Endothelial cell of umbilical vein (primary cell): ENCODE measurements at regions not wholly inside any gene's neighbourhood (a gene's known extent, or its start where the extent isn't known, plus 50 kb on each side); places are given as distances from the start of the nearest gene placed in this dataset.

ENCODE experiments used
- BruUV-seq: library from RNA; stranded (reverse); fragments of 400-500 nt; replicated peaks from 2 replicates; lab custom pipeline; 2021; lab: Mats Ljungman, UMichigan
- CTCF ChIA-PET: fragments of 300-600, 350-600 bp; sonication (Branson Sonifier 250); formaldehyde crosslinking; loops from one replicate; lab custom pipeline; 2021; ENCODE audit warnings: antibody characterized with exemption, inconsistent platforms; lab: Charles Lee
- POLR2A ChIA-PET: fragments of 300-600, 350-600 bp; sonication (Branson Sonifier 250); formaldehyde crosslinking; loops from one replicate; lab custom pipeline; 2021; ENCODE audit warnings: antibody characterized with exemption, inconsistent platforms; lab: Charles Lee
- DNase-seq: peaks from one replicate; pipeline ENCODE4 v3.0.0-alpha.2; 2011; ENCODE audit warnings: low read depth, low spot score
- FAIRE-seq: peaks from 2 replicates; lab custom pipeline; 2011; peaks lifted over from hg19 to GRCh38; lab: Jason Lieb, UNC
- H2AFZ ChIP-seq: 2 replicates; pipeline ENCODE4 v1.6.0; 2012; ENCODE audit warnings: low read depth, low read length, control low read depth, inconsistent platforms
- H3K27ac ChIP-seq: 2 replicates; pipeline ENCODE4 v1.5.1; 2011; ENCODE audit warnings: low read depth, mild to moderate bottlenecking, control low read depth, low read length, moderate library complexity; ENCODE audit not compliant: insufficient read depth
- H3K27me3 ChIP-seq, 2 experiments: 2 replicates each; pipeline versions ENCODE4 v1.6.0 to v1.6.1; 2011; ENCODE audit warnings: low read length in 2 of 2, mixed read lengths in 1 of 2; ENCODE audit not compliant: control insufficient read depth in 2 of 2, insufficient read depth in 2 of 2
- H3K36me3 ChIP-seq, 2 experiments: 2 replicates in 1 of 2; 3 replicates in 1 of 2; pipeline ENCODE4 v1.5.1; 2011; ENCODE audit warnings: low read length in 2 of 2, mild to moderate bottlenecking in 1 of 2, moderate library complexity in 1 of 2; ENCODE audit not compliant: control insufficient read depth in 2 of 2, insufficient read depth in 2 of 2; ENCODE audit errors: extremely low read depth in 1 of 2
- H3K4me1 ChIP-seq: 3 replicates; pipeline ENCODE4 v1.5.1; 2011; ENCODE audit warnings: mild to moderate bottlenecking, low read length; ENCODE audit not compliant: control insufficient read depth, insufficient read depth; ENCODE audit errors: extremely low read depth
- H3K4me2 ChIP-seq: 2 replicates; pipeline ENCODE4 v1.6.1; 2011; ENCODE audit warnings: low read length, control low read depth, mixed read lengths; ENCODE audit not compliant: insufficient read depth
- H3K4me3 ChIP-seq, 3 experiments: fragments of 200-600 bp in 1 of 3; sonication (generic), shearing (Covaris generic) in 1 of 3; replicated peaks in 1 of 3; 2 replicates each; pipeline ENCODE4 v1.5.1; 2011 to 2016; ENCODE audit warnings: control low read depth in 3 of 3, low read length in 3 of 3, mild to moderate bottlenecking in 2 of 3, inconsistent platforms in 1 of 3, low read depth in 1 of 3, moderate library complexity in 1 of 3; ENCODE audit not compliant: insufficient read depth in 1 of 3
- H3K79me2 ChIP-seq: 2 replicates; pipeline ENCODE4 v1.6.0; 2012; ENCODE audit warnings: low read length, inconsistent platforms; ENCODE audit not compliant: control insufficient read depth, insufficient read depth
- H3K9ac ChIP-seq: replicated peaks from 2 replicates; pipeline ENCODE3; 2011; ENCODE audit warnings: low read length, control low read depth; ENCODE audit not compliant: insufficient read depth; ENCODE audit errors: extremely low read depth
- H3K9me1 ChIP-seq: replicated peaks from 3 replicates; pipeline ENCODE4 v1.6.0; 2011; ENCODE audit warnings: mild to moderate bottlenecking, low read length; ENCODE audit not compliant: control insufficient read depth, insufficient read depth; ENCODE audit errors: extremely low read depth
- H3K9me3 ChIP-seq: replicated peaks from 2 replicates; pipeline ENCODE4 v1.5.1; 2012; ENCODE audit warnings: low read length, inconsistent platforms; ENCODE audit not compliant: control insufficient read depth, insufficient read depth
- H4K20me1 ChIP-seq: replicated peaks from 2 replicates; pipeline ENCODE3; 2011; ENCODE audit warnings: mild to moderate bottlenecking, low read length; ENCODE audit not compliant: control insufficient read depth, insufficient read depth; ENCODE audit errors: extremely low read depth
- EZH2 ChIP-seq: IDR thresholded peaks from 2 replicates; pipeline ENCODE4 v1.6.1; 2012; ENCODE audit warnings: borderline replicate concordance, low read depth, mild to moderate bottlenecking, moderate library complexity, low read length, inconsistent platforms; ENCODE audit not compliant: severe bottlenecking
- FOS ChIP-seq: IDR thresholded peaks from 2 replicates; pipeline ENCODE4 v1.6.1; 2011; ENCODE audit warnings: mild to moderate bottlenecking, low read length, moderate library complexity, borderline replicate concordance; ENCODE audit not compliant: insufficient read depth
- GATA2 ChIP-seq: IDR thresholded peaks from 2 replicates; pipeline ENCODE4 v1.7.0; 2011; ENCODE audit warnings: low read depth, mild to moderate bottlenecking, moderate library complexity, mixed read lengths, low read length; ENCODE audit not compliant: insufficient read length, insufficient read depth
- JUN ChIP-seq: IDR thresholded peaks from 2 replicates; pipeline ENCODE4 v1.6.1; 2011; ENCODE audit warnings: borderline replicate concordance, low read depth; ENCODE audit not compliant: insufficient read length, insufficient read depth
- MYC ChIP-seq: IDR thresholded peaks from one replicate; pipeline ENCODE4 v1.6.1; 2011; ENCODE audit warnings: mild to moderate bottlenecking, low read depth, low read length
- POLR2A ChIP-seq: IDR thresholded peaks from 2 replicates; pipeline ENCODE4 v1.6.1; 2012; ENCODE audit warnings: low read depth, mild to moderate bottlenecking, control low read depth, low read length
- POLR2AphosphoS5 ChIP-seq: IDR thresholded peaks from 2 replicates; pipeline ENCODE4 v1.6.1; 2012; ENCODE audit warnings: low read depth, mild to moderate bottlenecking, control low read depth, low read length, moderate library complexity; ENCODE audit not compliant: insufficient read depth
- dilution Hi-C: fragments of 300-500 bp; cut with MboI; formaldehyde crosslinking; loops from one replicate; pipeline ENCODE4 v1.15.0; 2019; ENCODE audit warnings: low sequenced_read_pairs; ENCODE audit not compliant: extremely low pct_ligation_motif_present
- intact Hi-C: fragments of 100-400 bp; cut with micrococcal nuclease; formaldehyde crosslinking; loops from one replicate; pipeline ENCODE4 v1.10.0; 2022
- TF ChIP-seq, protein P1 (sequence below), 2 donors: IDR thresholded peaks; 1 replicate in 1 of 2; 2 replicates in 1 of 2; pipeline ENCODE4 v1.5.1; 2011; ENCODE audit warnings: low read length in 2 of 2, mild to moderate bottlenecking in 2 of 2, moderate library complexity in 2 of 2, control low read depth in 1 of 2, inconsistent platforms in 1 of 2, low read depth in 1 of 2; ENCODE audit not compliant: insufficient read depth in 1 of 2; ENCODE audit errors: extremely low read depth in 1 of 2
- TF ChIP-seq, protein P2 (sequence below): IDR thresholded peaks from 2 replicates; pipeline ENCODE4 v1.6.1; 2011; ENCODE audit not compliant: insufficient read depth, insufficient read length

GRCh38 chr2:217070611-217071010, 210.7 kb upstream of the TNP1 start:
- Histone ChIP-seq H3K36me3 (no peaks in the 10 kb centered on the region), H3K9ac (no peak overlapping the region), H2AFZ (no peak overlapping the region), H3K4me3 (no peak overlapping the region), H3K79me2 (no peaks in the 10 kb centered on the region), H3K4me1 (no peaks in the 10 kb centered on the region), H4K20me1 (no peaks in the 10 kb centered on the region), H3K4me2 (no peak overlapping the region), H3K9me1 (no peaks in the 10 kb centered on the region), H3K27ac (no peak overlapping the region), H3K9me3 (no peaks in the 10 kb centered on the region), H3K27me3 (no peaks in the 10 kb centered on the region)
- intact Hi-C loops, result no loop called here
- FAIRE-seq (no peak), DNase-seq (no peak)
- POLR2A ChIA-PET, result no interaction called here
- dilution Hi-C loops, result no loop called here
- CTCF ChIA-PET, result no interaction called here
- BruUV-seq, result no TSS peak
- TF ChIP-seq GATA2, result no peak
- no peak for TF ChIP-seq POLR2AphosphoS5
- TF ChIP-seq, protein P1, sequence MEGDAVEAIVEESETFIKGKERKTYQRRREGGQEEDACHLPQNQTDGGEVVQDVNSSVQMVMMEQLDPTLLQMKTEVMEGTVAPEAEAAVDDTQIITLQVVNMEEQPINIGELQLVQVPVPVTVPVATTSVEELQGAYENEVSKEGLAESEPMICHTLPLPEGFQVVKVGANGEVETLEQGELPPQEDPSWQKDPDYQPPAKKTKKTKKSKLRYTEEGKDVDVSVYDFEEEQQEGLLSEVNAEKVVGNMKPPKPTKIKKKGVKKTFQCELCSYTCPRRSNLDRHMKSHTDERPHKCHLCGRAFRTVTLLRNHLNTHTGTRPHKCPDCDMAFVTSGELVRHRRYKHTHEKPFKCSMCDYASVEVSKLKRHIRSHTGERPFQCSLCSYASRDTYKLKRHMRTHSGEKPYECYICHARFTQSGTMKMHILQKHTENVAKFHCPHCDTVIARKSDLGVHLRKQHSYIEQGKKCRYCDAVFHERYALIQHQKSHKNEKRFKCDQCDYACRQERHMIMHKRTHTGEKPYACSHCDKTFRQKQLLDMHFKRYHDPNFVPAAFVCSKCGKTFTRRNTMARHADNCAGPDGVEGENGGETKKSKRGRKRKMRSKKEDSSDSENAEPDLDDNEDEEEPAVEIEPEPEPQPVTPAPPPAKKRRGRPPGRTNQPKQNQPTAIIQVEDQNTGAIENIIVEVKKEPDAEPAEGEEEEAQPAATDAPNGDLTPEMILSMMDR (IDR thresholded peaks at IDR 0.05; ENCODE audit: extremely low read depth in 1 of 2, insufficient read depth in 1 of 2, low read depth in 1 of 2, low read length in 2 of 2), result no peak
- TF ChIP-seq JUN, result no peak
- no peak for TF ChIP-seq POLR2A
- TF ChIP-seq EZH2, result no peak
- no peak for TF ChIP-seq FOS
- TF ChIP-seq MYC, result no peak
- TF ChIP-seq, protein P2, sequence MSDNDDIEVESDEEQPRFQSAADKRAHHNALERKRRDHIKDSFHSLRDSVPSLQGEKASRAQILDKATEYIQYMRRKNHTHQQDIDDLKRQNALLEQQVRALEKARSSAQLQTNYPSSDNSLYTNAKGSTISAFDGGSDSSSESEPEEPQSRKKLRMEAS, result no peak
